IPS DF 19.7 (cell line): ENCODE measurements at regions not wholly inside any gene's neighbourhood (a gene's known extent, or its start where the extent isn't known, plus 50 kb on each side); places are given as distances from the start of the nearest gene placed in this dataset.
"Not testable (repeated sequence)": the region's sequence is repeated elsewhere in the genome, so short reads cannot be mapped to it uniquely, and the experiment has no call there.

Experiments
- DNase-seq: peaks from one replicate; pipeline ENCODE4 v3.0.0-alpha.2; 2013; ENCODE audit warnings: low read depth, low spot score

DNA sequence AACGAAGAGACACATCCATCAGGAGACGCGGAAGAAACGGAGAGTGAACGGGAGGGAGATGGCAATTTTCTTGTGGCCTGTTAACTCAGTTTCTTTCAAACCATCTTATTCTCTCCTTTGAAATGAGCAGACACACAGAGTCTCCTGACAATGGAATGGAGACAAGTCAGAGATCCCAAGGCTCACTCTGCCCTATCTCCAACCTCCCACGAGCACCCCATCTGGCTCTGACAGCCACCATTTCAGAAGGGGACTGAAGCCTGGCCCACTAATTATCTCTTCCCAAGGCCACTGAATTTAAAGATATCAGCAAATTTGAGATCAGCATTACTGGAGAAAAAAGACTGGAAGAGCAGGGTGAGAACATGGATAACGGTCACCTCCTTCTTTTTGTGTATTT, 215.6 kb downstream of the DHX15 start:
- no peak for DNase-seq

GRCh38 chr4:24364852-24365251, 219.5 kb downstream of the DHX15 start:
- DNase-seq, result no peak

DNA sequence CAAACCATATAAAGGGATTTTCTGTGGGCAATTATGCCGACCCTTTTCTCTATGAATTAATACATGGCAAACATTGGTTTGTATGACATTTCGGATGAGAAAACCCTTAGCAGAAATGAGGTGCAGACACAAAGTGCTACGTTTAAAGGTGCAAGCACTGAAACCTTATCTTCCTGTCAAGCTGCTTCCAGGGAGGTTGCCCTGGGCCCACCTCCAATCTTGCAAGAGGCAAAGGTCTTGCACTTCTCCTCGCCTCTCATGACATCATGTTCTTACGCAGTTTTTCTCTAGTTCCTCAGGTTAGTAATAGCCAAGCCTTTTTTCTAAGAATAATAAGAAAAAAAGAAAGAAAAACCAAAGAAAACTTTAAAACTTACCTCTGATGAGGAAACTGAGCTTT, 220.1 kb downstream of the DHX15 start:
- no peak for DNase-seq

DNA sequence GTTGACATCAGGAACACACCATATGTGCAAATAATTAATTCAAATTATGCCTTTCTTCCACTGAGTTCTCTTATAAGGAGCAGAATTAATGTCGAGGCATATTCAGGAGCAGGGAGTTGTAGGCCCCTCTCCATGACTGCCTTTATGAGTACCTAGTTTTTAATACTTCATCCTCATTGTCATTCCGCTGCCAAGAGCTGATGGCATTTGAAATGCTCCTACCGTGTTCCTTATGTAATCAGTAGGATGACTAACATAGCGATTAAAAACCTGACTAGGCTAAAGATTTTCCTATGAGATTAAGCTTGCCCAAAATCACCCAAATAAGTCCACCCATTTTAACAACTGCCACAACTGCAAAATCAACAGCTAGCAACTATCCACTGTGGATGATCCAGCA, 220.6 kb downstream of the DHX15 start:
- no peak for DNase-seq

DNA sequence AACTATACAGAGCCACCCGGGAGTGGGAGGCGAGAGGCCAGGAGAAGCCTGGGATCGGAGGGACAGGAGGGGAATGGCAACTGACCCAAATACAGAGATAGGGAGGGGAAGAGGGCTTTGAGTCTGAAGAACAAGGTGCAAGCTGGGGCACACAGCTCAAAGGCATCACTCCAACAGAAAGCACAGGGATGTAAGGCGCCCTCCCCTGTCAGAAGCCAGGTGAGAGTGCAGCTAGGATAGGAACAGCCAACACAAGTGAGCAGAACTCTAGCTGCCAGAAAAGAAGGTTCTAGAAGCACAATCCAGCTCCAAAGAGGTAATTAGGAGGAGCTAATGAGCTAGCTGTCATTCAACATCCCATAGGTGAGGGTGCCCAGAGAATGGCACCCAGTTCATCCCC, 232.2 kb downstream of the DHX15 start:
- no peak for DNase-seq

DNA sequence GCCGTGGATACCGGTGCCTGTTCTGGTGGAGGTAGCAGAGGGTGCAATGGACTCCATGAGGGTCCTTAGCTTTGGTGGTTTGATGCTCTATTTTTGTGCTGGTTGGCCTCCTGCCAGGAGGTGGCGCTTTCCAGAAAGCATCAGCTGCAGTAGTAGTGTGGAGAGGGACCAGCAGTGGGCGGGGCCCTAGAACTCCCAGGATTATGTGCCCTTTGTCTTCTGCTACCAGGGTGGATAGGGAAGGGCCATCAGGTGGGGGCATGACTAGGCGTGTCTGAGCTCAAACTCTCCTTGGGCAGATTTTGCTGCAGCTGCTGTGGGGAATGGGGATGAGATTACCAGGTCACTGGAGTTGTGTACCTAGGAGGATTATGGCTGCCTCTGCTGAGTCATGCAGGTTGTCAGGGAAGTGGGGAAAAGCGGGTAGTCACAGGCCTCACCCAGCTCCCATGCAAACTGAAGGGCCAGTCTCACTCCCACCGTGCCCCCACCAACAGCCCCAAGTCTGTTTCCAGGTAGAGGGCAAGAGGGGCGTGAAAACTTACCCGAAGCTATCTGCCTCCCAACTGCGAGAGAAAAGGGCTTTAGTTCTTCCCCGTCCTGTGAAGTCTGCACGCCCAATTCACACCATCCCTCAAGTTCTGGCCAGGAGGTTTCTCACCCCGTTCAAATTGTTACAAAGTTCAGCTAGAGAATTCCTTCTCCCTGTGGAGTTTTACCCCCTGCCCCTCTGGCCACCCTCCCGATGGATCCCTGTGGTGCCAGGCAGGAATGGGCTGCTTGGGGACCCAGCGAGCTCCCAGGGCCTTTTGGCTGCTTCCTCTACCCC, 235.0 kb downstream of the DHX15 start:
- not testable (repeated sequence) for DNase-seq

DNA sequence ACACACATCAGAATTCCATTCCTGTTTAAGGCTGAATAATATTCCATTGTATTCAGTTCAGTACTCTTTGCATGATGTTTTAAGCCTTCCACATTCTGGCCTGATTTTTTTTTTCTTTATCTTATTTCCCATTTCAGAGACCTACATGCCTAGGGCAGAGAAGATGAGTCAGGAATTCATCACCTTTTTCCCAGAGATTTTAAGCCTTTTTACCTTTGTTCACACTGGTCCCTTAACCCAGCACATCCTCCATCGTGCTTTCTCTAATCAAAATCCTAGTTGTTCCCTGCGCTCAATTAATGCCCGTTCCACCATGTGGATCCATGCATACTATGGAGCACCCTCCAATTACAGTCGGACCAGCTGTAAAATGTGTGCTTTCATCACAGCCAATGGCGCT, 245.1 kb downstream of the DHX15 start:
- no peak for DNase-seq

- DNase-seq, result no peak
Observed at GRCh38 chr4:24337451-24338190, 246.7 kb downstream of the DHX15 start.

GRCh38 chr4:24335616-24336015, 248.7 kb downstream of the DHX15 start:
- no peak for DNase-seq

DNA sequence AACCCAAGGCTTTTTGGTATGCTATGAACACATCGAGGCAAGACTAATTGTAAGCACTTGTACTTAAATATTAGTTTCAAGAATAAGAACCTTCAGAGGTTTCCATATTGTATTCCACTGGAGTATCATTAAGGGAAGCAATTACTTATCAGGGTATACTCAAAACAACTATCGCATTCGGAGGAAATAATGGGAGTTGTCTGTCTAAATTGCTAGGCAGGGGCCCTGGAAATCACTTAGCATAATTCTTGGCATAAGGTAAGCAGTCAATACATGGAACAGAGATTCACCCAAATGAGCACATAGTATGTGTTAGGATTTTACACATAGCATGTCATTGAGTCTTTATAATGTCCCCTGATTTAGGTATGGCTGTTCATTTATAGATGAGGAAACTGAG, 249.4 kb downstream of the DHX15 start:
- no peak for DNase-seq

GRCh38 chr4:24330573-24330972, 253.8 kb downstream of the DHX15 start:
- DNase-seq, result no peak

DNA sequence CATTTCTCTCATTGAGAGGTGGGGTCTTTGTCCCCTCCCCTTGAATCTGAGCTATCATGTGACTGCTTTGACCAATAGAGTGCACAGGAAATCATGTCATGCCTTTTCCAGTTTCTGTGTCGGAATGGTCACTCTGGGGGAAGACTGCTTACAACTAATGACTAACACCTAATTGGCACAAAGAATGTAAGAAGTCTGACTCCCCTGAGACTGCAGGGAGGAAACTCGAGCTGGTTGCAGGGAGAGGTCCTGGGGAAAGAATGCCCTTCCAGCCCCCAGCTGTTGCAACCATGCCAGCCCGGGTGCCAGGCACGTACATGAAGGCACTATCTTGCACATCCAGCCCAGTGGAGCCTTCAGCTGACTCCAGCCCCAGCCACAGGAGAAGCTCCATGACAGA, 254.2 kb downstream of the DHX15 start:
- DNase-seq, result no peak

GRCh38 chr4:24328711-24329110, 255.6 kb downstream of the DHX15 start:
- DNase-seq, result no peak

DNA sequence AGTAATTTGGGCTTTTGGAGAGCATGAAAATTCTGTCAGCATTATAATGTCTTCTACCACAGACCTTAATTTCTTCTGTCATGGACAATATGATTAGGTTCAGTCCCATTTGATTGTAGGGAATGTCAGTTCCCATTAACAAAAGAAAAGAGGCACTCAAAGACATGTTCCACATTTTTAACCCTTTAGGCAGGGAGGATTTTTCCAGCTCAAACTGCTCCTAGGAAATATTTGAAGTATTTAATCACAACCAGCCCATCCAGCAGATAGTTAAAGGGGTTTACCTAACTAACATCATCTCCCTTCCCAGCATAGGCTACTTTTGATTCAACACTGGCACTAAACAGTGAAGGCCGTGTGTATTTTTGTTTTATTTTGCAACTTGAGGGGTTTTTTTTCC, 256.0 kb downstream of the DHX15 start:
- DNase-seq, result no peak

DNA sequence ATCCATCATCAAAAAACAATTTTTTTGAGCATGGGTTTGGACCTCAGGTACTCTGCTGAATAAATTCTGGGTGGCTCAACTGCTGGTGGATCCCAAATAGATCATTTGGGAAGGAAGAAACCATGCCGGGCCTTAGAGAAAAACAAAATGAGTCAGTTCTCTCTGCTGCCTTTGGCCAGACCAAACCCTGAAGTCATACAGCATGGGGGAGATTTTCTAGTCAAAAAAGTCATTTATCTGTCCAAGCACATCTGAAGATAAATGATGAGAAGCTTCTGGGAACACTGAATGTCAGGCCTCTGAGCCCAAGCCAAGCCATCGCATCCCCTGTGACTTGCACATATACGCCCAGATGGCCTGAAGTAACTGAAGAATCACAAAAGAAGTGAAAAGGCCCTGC, 261.4 kb downstream of the DHX15 start:
- DNase-seq, result no peak

- DNase-seq, result no peak
Observed at GRCh38 chr4:24322511-24322910, 261.8 kb downstream of the DHX15 start.

- DNase-seq, result peak; percentile 75
Observed at GRCh38 chr4:24321616-24322015, 262.7 kb downstream of the DHX15 start.

DNA sequence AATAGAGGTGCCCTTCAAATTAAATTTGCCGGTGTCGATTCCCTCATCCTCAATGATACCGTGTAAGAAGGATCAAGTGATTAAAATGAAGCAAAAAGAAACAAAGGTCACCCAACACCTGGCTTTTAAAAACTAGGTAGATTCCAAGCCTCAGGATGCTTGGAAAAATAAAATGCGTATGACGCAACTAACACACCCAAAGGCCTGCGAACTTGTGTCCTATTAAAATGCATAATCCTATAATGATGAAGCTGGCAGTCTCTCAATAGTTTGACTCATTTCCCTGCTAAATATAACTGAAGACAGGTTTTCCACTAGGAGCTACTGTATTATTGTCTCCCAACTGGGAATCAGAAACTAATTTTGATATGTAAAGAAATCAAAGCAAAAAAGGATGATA, 263.2 kb downstream of the DHX15 start:
- no peak for DNase-seq

DNA sequence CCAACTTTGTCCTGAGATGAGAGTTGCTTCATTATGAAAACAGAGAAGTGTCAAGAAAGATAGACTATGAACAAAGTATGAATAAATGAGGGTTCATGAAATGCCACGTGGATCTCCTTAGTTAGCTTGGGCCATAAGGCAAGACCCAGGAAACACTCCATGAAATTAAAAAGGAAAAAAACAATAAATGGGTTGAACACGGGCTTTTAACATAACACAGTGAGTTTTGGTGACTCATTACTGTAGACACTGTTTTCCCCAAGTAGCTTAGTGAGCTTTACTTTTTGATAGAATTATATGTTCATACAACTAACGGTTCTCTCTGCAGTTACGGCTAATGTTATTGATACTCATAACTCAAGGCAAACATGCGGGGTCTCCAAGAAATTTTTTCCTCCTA, 265.0 kb downstream of the DHX15 start:
- no peak for DNase-seq

GRCh38 chr4:24315056-24315455, 269.3 kb downstream of the DHX15 start:
- DNase-seq, result no peak

DNA sequence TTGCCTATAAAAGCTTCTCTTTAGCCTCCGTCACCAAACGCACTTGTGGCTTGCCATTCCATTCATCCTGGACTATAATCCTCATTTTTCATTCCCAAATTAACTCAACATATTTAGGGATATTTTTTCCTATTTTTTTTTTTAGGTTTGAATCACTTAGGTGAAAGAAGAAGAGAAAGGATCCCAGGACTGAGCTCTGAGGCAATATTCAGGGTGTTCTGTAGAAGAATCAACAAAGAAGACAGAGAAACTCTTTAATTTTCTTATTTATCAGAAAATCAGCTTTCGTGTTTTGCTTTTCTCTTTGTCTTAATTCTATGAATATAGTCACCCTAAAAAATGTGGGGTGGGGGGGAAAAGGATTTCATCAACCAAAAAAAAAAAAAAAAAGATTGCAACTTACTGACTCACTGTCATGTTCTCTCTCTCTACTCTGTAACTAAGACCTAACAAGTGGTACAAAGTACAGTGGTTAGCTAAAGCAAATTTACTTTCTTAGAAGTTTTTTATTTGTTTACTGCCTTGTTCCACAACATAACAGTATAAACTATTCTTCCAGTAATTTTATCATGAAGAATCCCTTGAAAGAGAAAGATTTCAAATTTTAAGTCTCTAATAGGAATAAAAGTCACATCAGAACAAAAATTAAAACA, 272.0 kb downstream of the DHX15 start:
- DNase-seq, result no peak

GRCh38 chr4:24303926-24304325, 280.4 kb downstream of the DHX15 start:
- DNase-seq, result no peak

DNA sequence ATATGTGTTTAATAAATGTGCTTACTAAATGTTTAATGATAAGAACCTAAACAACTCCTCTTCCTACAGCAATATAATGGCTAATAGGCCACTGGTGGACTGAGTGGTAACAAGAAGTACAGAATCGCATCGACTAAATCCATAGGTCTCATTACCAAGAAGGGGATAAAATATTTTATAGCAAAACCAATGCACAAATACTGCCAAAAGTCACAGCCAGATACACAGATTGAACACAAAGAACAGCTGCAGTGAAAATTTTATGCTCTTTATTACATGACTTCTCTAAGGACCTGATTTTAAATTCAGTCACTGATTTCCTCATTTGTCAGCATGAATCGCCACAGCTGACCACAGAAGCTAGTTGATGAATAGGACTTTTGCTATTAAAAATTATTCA, 285.4 kb downstream of the DHX15 start:
- no peak for DNase-seq
